GM19328 (cell line): ENCODE measurements at regions not wholly inside any gene's neighbourhood (a gene's known extent, or its start where the extent isn't known, plus 50 kb on each side); places are given as distances from the start of the nearest gene placed in this dataset.

Experiments
- ATAC-seq: cut with Tn5 transposase; IDR thresholded peaks from one replicate; pipeline ENCODE4 v1.9.1; 2021; ENCODE audit warnings: mild to moderate bottlenecking, moderate library complexity; ENCODE audit not compliant: unreplicated experiment

DNA sequence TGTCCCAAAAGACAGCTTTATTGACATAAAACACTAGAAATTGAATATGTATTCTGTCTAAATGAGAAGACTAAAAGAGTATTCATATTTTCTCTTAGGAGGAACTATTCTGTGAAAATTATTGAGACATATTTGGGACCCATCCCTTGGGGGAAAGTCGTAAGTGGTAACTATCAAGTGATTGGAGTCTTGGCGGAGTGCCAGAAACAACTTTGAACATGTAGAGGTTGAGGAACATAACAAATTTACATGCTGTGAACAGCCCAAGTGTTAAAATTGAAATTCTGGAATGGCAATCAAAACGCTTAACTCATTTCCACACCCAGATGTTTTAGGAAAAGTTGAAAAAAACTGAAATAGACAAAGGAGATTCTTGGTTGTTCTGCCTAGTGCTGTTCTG, 1034.6 kb downstream of the NSUN3 start:
- ATAC-seq, result no peak

DNA sequence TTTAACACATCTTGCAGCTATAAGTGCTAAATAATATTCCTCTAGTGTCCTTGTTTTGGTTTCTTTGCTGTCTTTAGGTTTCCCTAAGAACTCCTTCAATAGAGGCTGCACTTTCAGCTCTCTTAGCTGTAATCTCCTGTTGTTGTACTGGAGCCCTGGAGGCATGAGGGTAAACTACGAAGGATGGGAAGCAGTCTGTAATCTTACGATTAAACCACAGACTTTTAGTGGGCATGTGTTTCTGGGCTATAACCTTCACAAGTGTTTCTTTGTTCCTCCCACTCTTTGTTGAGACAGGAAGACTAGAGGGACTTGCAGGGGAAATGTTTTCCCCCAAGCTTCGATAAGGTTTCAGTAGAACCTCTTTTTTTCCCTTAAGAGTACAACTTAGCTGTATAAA, 1058.1 kb downstream of the NSUN3 start:
- no peak for ATAC-seq

DNA sequence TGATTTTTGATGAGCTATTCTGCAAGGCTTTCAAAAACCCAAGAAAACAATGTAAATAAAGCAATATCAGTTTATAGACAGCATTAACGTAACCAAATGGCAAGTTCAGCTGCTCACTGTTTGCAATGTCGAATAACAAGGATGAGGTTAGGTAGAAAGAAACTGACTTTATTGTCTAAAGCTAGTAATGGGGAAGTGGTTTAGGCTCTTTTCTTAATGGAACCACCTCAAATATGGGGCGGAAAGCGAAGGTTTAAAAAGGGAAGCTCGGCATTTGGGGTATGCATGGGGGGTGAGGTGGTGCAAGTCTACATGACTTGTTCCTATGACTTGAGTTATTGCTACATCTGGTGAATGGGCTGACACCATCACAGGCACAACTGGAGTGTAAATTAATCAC, 1060.2 kb downstream of the NSUN3 start:
- no peak for ATAC-seq

DNA sequence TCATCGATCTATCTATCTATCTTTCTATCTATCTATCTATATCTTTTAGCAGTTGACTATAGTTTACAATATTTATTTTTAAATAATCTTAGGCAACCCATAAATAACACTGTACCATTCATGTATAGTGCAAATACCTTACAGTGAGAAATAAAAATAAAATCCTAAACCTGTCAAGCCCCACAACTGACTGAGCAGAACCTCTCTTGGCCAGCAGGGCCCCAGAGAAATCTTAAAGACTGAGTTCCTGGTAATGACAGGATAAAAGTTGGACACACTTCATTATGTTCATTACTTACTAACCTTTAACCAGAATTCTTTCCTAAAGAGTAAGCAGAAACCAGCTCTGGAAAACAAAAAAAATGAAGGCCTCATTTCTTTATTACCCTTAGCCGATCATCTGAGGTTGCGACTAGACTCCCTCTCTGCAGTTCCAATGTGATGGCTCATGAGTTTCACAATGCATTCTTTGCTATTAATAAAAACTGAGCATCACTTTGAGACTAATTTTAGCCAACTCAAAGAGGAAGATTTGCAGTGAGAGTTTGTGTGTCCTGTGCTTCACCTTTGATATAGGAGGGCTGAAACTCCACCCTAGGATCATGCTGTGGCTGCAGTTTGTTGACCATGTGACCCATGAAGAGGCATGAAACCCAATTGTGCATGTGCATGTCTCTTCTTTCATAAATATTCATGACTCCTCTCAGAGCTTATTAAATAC, 1072.0 kb downstream of the NSUN3 start:
- no peak for ATAC-seq

DNA sequence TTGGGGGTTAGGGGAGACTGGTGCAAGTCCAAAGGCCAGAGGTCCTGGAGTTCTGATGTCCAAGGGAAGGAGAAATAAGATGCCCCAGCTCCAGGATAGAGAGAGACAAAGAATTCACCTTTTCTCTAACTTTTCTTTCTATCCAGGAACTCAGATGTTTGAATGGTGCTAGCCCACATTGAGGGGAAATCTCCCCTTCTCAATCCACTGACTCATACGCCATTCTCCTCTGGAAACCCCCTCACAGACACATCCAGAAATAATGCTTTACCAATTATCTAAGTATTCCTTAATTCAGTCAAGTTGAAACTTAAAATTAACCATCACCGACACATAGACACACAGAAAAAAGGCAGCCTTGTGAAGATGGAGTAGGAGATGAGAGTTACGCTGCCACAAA, 1085.2 kb downstream of the NSUN3 start:
- no peak for ATAC-seq

DNA sequence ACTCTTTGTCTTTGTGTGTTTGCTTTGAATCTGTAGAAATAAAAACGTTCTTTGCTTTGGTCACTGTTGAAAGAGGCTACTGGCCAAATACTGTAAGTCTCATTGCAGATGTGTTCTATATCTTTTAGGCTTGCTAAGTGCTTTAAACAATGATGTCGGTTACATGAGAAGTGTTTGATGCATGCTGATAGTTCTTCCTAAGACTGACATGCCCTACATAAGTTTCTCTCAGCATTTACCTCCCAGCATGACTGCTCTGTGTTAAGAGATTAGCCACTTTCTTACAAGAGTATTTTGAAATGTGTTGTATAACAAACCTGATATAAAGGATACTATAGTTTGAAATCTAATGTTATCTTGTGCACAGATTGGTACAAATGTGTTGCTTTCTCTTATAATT, 1088.7 kb downstream of the NSUN3 start:
- ATAC-seq, result no peak

DNA sequence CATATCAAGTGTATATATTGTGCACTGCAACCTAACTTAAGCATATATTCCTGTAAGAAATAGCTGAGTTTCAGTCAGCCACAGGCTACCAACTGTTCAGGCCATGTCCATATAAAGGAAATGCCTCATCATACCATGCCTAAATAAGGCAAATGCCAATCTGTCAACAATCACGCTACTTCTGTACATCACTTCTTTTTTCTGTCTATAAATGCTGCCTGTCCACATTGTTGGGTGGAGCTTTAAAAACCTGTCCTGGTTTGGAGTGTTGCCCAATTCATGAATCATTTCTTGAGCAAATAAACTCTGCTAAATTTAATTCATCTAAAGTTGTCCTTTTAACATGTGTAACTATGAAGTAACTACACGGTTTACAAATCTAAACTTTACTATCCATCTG, 1091.9 kb downstream of the NSUN3 start:
- ATAC-seq, result no peak

DNA sequence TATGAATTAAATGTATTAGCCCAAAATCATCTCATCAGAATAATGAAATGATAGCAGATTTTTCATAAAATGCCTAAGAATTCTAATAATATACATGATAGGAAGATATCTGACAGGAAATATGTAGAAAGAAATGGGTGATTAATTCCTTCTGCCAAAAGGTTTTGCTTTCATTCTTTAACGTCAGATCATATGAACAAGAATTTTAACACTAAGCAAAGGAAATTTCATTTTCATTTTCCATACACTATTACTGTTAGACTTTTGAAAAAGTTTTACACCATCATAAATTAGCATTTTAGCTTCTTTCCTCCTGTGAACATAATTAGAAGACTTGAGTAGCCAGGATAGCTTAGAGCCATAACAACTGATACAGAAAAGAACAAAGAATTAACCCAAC, 1099.9 kb downstream of the NSUN3 start:
- no peak for ATAC-seq

DNA sequence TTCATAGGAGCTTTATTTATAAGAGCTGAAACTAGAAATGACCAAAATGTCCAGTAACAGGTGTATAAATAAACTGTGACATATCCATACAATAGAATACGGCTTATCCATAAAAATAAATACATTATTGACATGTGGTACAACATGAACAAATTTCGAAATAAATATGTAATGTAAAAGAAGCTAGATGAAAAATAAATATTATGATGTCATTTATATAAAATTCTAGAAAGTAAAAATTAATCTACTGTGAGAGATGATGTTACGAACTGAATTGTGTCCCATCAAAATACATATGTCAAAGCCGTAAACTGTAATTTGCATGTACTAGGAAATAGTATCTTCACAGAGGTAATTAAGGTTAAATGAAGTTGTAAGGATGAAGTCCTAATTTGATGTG, 1104.9 kb downstream of the NSUN3 start:
- ATAC-seq, result no peak

DNA sequence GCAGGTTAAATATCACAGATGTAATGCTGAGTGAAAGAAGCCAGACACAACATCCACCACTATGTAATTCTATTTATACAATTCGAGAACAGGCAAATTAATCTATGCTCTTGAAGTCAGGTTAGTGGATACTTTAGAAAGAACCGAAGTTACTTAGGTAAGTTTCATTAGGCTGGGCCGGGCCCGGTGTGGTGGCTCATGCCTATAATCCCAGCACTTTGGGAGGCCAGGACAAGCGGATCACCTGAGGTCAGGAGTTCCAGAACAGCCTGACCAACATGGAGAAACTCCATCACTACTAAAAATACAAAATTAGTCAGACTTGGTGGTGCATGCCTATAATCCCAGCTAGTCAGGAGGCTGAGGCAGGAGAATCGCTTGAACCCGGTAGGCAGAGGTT, 1105.7 kb downstream of the NSUN3 start:
- ATAC-seq, result no peak

DNA sequence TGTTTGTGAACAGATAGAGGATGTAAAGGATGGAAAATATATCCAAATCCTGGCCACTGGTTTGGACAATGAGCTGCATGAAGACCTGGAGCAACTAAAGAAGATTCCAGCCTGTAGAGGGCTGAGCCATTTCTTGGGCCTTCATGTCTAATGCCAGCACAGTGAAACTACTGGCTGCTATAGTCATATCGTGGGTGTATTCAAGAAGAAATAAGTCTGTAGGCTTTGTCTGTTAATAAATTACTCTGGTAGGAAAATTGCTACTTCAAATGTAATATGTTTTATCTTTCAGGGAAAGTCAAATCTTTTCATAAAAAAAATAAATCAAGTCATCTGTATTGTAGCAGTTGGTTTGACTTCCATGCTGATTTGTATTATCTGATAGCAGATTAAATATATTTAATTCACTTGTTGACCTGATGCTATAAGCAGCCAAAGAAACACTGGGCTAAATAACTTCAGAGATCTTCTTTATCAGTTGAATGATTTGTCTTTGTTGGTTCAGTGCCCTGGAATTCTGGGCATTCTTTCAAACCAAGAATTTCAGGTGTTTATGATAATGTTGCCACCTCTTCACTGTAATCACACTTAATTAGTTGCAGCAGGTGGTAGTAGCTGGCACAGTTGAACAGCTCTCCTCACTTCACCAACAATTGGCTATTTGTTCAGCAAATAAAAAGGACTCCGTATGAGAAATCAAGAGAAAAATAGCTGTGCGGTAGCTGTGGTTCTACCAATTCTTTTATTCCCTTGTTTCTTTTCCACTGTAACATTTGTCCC, 1109.5 kb downstream of the NSUN3 start:
- no peak for ATAC-seq

DNA sequence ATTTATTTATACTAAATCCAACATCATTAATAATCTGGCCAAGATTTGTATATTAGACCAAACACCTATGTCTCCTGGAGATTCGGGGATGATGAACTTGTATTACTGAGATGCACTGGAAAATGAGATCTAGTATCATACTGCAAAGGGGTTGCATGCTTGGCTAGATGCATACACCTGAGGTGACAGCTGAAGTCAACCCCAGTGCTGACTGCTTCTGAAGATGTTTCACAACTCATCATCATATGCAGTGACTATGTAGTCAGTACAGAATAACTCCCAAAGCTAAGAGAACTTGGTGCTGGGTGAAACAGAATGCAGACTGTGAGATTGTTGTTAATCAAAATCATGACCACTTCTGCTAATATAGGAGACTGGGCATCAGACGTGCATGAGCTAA, 1114.2 kb downstream of the NSUN3 start:
- no peak for ATAC-seq

DNA sequence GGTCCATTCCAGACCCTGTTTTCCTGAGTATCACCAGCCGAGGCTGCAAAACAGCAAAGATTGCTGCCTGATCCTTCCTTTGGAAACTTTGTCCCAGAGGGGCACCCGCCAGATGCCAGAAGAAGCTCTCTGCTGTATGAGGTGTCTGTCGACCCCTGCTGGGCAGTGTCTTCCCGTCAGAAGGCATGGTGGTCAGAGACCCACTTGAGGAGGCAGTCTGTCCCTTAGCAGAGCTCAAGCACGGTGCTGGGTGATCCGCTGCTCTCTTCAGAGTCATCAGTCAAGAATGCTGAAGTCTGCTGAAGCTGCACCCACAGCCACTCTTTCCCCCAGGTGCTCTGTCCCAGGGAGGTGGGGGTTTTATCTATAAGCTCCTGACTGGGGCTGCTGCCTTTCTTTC, 1121.2 kb downstream of the NSUN3 start:
- no peak for ATAC-seq

DNA sequence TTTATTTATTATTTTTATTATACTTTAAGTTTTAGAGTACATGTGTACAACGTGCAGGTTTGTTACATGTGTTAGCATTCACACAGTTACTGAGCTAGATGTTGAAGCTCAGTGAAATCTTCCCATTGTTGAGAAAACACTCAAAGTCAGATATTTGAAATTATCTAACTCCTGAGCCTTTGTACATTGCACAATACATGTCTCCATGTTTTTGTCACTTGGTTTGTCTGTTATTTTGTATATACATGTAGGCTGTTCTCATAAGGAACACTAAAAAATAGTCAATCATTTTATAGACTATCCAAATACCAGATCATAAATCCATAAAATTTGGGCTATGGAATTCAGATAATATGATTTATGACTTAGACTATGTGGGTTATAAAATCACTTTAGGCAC, 1126.5 kb downstream of the NSUN3 start:
- no peak for ATAC-seq

DNA sequence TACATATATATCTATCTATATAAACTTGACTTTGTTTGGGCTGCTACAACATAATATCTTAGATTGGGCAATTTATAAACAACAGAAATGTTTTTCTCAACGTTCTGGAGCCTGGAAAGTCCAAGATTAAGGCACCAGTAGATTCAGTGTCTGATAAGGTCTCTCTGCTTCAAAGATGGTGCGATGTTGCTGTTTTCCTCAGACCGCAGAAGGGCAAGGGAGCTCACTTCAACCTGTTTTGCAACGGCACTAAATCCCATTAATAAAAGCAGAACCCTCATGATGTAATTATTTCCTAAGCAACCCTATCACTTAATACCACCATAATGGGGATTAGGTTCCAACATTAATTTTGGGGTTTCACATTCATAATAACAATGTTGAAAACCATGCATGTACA, 1134.8 kb downstream of the NSUN3 start:
- no peak for ATAC-seq

DNA sequence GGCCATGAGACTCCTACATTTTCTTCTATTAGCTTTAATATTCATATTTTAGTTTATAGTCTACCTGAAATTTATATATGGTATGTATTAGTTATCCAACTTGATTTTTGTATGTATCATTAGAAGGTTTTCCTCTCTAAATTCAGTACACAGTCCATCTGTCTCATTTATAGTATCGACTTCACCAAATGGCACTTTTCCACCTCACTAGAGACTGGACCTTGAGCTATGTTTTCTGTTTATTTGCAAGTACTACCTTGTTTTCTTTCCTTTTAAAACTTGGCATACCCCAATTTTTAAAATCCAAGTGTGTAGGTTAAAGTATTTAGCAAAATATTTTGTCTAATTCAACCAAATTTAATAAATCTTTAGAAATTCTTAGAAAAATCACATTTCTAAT, 1137.5 kb downstream of the NSUN3 start:
- no peak for ATAC-seq

DNA sequence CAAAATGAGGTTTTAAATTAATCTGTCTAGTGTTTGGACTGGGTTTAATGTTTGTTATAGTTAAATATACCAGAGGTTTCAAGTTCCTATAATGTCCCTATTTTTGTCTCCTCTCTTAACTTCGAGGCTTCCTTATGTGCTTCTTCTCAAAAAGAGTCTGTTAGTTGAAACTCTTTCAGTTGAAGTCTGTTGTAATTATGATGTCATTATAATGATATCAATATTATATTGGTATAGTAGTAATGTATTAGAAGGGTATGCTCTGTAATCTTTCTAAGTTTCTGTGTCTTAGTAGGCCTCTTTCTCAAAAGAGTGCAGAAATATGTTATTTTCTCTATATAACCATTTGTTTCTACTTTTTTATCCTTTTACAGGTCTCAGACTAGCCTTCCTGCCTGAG, 1148.0 kb downstream of the NSUN3 start:
- no peak for ATAC-seq

DNA sequence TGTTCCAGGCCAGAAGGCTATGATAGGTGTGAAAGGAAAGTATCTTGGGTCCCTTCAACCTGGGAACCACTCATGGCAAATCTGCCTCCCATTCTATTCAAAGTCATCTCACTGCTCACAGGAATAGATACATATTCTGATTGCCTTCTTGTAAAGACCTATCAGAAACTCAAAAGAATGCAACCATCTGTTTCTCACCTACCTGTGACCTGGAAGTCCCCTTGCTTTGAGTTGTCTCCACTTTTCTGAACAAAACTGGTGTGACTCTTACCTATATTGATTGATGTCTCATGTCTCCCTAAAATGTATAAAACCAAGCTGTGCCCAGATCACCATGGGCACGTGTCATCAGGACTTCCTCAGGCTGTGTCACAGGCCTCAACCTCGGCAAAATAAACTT, 1149.3 kb downstream of the NSUN3 start:
- no peak for ATAC-seq

DNA sequence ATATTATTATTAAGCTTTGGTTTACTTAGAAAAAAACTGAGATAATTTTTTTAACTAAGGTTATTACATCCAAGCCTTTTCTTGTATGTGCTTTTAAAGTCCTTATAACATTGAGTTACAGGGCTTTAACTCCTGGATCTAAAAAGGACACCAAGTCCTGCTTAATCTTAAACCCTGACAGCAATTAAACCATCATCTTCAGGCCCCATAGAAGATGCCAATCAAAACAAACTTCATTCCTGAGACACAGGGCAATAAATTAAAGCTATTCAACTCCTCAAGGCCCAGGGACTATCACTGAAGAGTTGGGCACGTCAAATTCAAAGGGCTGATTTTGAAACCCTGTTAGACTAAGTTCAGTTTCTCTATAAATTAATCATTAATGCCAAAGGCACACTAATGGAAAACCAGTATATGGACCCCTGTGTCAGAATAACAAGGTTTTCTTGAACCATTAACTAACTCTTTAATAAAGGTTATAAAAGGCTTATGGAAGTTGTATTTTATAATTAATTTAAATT, 1152.6 kb downstream of the NSUN3 start:
- no peak for ATAC-seq

DNA sequence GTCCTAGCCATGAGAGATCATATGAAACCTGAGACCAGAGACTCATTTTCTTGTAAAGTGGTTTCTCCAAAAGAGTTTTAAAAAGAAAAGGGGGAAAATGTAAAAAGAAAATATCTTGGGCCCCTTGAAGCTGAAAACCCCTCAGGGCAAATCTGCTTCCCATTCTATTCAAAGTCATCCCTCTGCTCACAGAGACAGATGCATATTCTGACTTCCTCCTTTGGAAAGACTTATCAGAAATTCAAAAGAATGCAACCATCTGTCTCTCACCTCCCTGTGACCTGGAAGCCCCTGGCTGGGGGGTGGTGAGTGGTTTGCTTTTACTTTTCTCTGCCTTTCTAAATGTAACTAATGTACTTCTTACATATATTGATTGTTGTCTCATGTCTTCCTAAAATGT, 1154.8 kb downstream of the NSUN3 start:
- ATAC-seq, result no peak

DNA sequence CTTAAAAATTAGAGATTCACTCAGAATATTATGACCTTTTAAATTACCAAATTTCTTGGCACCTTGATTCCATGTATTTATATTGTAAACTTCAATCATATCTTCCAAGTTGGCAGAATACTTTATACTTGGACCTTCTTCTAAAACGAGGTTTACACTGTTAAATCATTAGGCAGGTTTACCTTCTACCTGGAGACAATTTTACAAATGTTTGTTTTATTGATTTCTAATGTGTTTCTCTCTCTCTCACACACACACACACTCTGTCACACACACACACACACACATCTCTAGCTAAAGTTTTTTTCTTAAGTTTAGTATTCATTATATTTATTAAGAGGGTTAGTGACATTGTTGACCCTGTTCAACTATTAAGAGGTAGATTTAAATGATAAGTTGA, 1155.6 kb downstream of the NSUN3 start:
- ATAC-seq, result no peak

DNA sequence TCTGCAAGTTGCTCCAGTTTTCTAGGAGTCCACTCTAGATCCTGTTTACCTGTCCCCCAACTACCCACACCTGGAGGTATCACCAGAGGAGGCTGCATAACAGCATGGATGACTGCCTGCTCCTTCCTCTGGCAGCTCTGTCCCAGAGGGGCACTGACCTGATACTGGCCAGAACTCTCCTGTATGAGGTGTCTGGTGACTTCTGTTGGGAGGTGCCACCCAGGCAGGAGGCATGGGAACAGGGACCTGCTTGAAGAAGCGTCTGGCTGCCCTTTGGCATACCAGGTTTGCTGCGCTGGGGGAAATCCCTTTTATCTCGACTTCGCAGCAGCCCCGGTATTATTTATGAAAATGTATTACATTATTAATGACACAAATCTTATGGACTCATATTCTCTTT, 1163.6 kb downstream of the NSUN3 start:
- no peak for ATAC-seq
